ENCODE measurements at regions not wholly inside any gene's neighbourhood (a gene's known extent, or its start where the extent isn't known, plus 50 kb on each side); places are given as distances from the start of the nearest gene placed in this dataset.

- TF ChIP-seq CTCF (IDR thresholded peaks at IDR 0.05) = no peak
- DNase-seq (no peak), ATAC-seq (ENCODE audit: low read depth) (no peak)
- Mint-ChIP-seq H3K27me3 (peaks cover 2% of the 10 kb centered on the region), H3K36me3 (ENCODE audit: low read depth) (no peaks in the 10 kb centered on the region), H3K9me3 (no peaks in the 10 kb centered on the region), H3K4me3 (no peak overlapping the region), H3K4me1 (no peaks in the 10 kb centered on the region), H3K27ac (no peak overlapping the region)
- ChIA-PET POLR2A (no interaction called here), CTCF (no interaction called here)
- intact Hi-C loops (cut with micrococcal nuclease) = no loop called here
Measured at GRCh38 chr20:43302936-43303335, 113.2 kb upstream of the PTPRT start.

GRCh38 chr20:43300901-43301300 is 111.2 kb upstream of the PTPRT start:
- no peaks in the 10 kb centered on the region for H3K4me1 Mint-ChIP-seq

GRCh38 chr20:43295781-43296180 is 106.1 kb upstream of the PTPRT start:
- H3K27me3 Mint-ChIP-seq = no peaks in the 10 kb centered on the region
- ChIA-PET POLR2A (no interaction called here), CTCF (no interaction called here)
- no peak for DNase-seq
- H3K4me3 Mint-ChIP-seq = no peak overlapping the region
- peaks cover 2% of the 10 kb centered on the region for H3K9me3 Mint-ChIP-seq
- ATAC-seq (ENCODE audit: low read depth) = no peak
- intact Hi-C loops (cut with micrococcal nuclease) = no loop called here
- H3K36me3 Mint-ChIP-seq (ENCODE audit: low read depth) = no peaks in the 10 kb centered on the region
- H3K4me1 Mint-ChIP-seq = no peaks in the 10 kb centered on the region
- no peak for TF ChIP-seq CTCF (IDR thresholded peaks at IDR 0.05)
- no peak overlapping the region for H3K27ac Mint-ChIP-seq

More at GRCh38 chr20:43300901-43301300, 111.2 kb upstream of the PTPRT start:
- TF ChIP-seq CTCF (IDR thresholded peaks at IDR 0.05) = no peak
- Mint-ChIP-seq H3K27me3 (peaks cover 2% of the 10 kb centered on the region), H3K27ac (no peak overlapping the region), H3K4me3 (no peak overlapping the region), H3K36me3 (ENCODE audit: low read depth) (no peaks in the 10 kb centered on the region), H3K9me3 (no peaks in the 10 kb centered on the region)
- intact Hi-C loops (cut with micrococcal nuclease) = no loop called here
- ATAC-seq (ENCODE audit: low read depth) (no peak), DNase-seq (no peak)
- ChIA-PET CTCF (no interaction called here), POLR2A (no interaction called here)

GRCh38 chr20:43295263-43295662 is 105.6 kb upstream of the PTPRT start:
- H3K9me3 Mint-ChIP-seq = peaks cover 2% of the 10 kb centered on the region
- no peak for DNase-seq
- no peaks in the 10 kb centered on the region for H3K36me3 Mint-ChIP-seq (ENCODE audit: low read depth)
- CTCF ChIA-PET = no interaction called here
- no peak overlapping the region for H3K27ac Mint-ChIP-seq
- TF ChIP-seq CTCF (IDR thresholded peaks at IDR 0.05) = no peak
- H3K4me1 Mint-ChIP-seq = no peaks in the 10 kb centered on the region
- intact Hi-C loops (cut with micrococcal nuclease) = no loop called here
- no peak overlapping the region for H3K4me3 Mint-ChIP-seq
- POLR2A ChIA-PET = no interaction called here
- ATAC-seq (ENCODE audit: low read depth) = no peak
- peaks cover 2% of the 10 kb centered on the region for H3K27me3 Mint-ChIP-seq

- Mint-ChIP-seq H3K9me3 (peaks cover 2% of the 10 kb centered on the region), H3K27me3 (peaks cover 3% of the 10 kb centered on the region), H3K4me1 (no peaks in the 10 kb centered on the region), H3K27ac (no peak overlapping the region), H3K36me3 (ENCODE audit: low read depth) (no peaks in the 10 kb centered on the region), H3K4me3 (no peak overlapping the region)
- ChIA-PET POLR2A (no interaction called here), CTCF (no interaction called here)
- ATAC-seq (ENCODE audit: low read depth) (no peak), DNase-seq (no peak)
- TF ChIP-seq CTCF (IDR thresholded peaks at IDR 0.05) = no peak
- intact Hi-C loops (cut with micrococcal nuclease) = no loop called here
Measured at GRCh38 chr20:43294031-43294430, 104.3 kb upstream of the PTPRT start.
